Endothelial cell of umbilical vein (primary cell): ENCODE measurements at regions not wholly inside any gene's neighbourhood (a gene's known extent, or its start where the extent isn't known, plus 50 kb on each side); places are given as distances from the start of the nearest gene placed in this dataset.

Source experiments
- BruUV-seq: library from RNA; stranded (reverse); fragments of 400-500 nt; replicated peaks from 2 replicates; lab custom pipeline; 2021; lab: Mats Ljungman, UMichigan
- CTCF ChIA-PET: fragments of 300-600, 350-600 bp; sonication (Branson Sonifier 250); formaldehyde crosslinking; loops from one replicate; lab custom pipeline; 2021; ENCODE audit warnings: antibody characterized with exemption, inconsistent platforms; lab: Charles Lee
- POLR2A ChIA-PET: fragments of 300-600, 350-600 bp; sonication (Branson Sonifier 250); formaldehyde crosslinking; loops from one replicate; lab custom pipeline; 2021; ENCODE audit warnings: antibody characterized with exemption, inconsistent platforms; lab: Charles Lee
- DNase-seq: peaks from one replicate; pipeline ENCODE4 v3.0.0-alpha.2; 2011; ENCODE audit warnings: low read depth, low spot score
- FAIRE-seq: peaks from 2 replicates; lab custom pipeline; 2011; peaks lifted over from hg19 to GRCh38; lab: Jason Lieb, UNC
- H2AFZ ChIP-seq: 2 replicates; pipeline ENCODE4 v1.6.0; 2012; ENCODE audit warnings: low read depth, low read length, control low read depth, inconsistent platforms
- H3K27ac ChIP-seq: 2 replicates; pipeline ENCODE4 v1.5.1; 2011; ENCODE audit warnings: low read depth, mild to moderate bottlenecking, control low read depth, low read length, moderate library complexity; ENCODE audit not compliant: insufficient read depth
- H3K27me3 ChIP-seq, 2 experiments: 2 replicates each; pipeline versions ENCODE4 v1.6.0 to v1.6.1; 2011; ENCODE audit warnings: low read length in 2 of 2, mixed read lengths in 1 of 2; ENCODE audit not compliant: control insufficient read depth in 2 of 2, insufficient read depth in 2 of 2
- H3K36me3 ChIP-seq, 2 experiments: 2 replicates in 1 of 2; 3 replicates in 1 of 2; pipeline ENCODE4 v1.5.1; 2011; ENCODE audit warnings: low read length in 2 of 2, mild to moderate bottlenecking in 1 of 2, moderate library complexity in 1 of 2; ENCODE audit not compliant: control insufficient read depth in 2 of 2, insufficient read depth in 2 of 2; ENCODE audit errors: extremely low read depth in 1 of 2
- H3K4me1 ChIP-seq: 3 replicates; pipeline ENCODE4 v1.5.1; 2011; ENCODE audit warnings: mild to moderate bottlenecking, low read length; ENCODE audit not compliant: control insufficient read depth, insufficient read depth; ENCODE audit errors: extremely low read depth
- H3K4me2 ChIP-seq: 2 replicates; pipeline ENCODE4 v1.6.1; 2011; ENCODE audit warnings: low read length, control low read depth, mixed read lengths; ENCODE audit not compliant: insufficient read depth
- H3K4me3 ChIP-seq, 3 experiments: fragments of 200-600 bp in 1 of 3; sonication (generic), shearing (Covaris generic) in 1 of 3; replicated peaks in 1 of 3; 2 replicates each; pipeline ENCODE4 v1.5.1; 2011 to 2016; ENCODE audit warnings: control low read depth in 3 of 3, low read length in 3 of 3, mild to moderate bottlenecking in 2 of 3, inconsistent platforms in 1 of 3, low read depth in 1 of 3, moderate library complexity in 1 of 3; ENCODE audit not compliant: insufficient read depth in 1 of 3
- H3K79me2 ChIP-seq: 2 replicates; pipeline ENCODE4 v1.6.0; 2012; ENCODE audit warnings: low read length, inconsistent platforms; ENCODE audit not compliant: control insufficient read depth, insufficient read depth
- H3K9ac ChIP-seq: replicated peaks from 2 replicates; pipeline ENCODE3; 2011; ENCODE audit warnings: low read length, control low read depth; ENCODE audit not compliant: insufficient read depth; ENCODE audit errors: extremely low read depth
- H3K9me1 ChIP-seq: replicated peaks from 3 replicates; pipeline ENCODE4 v1.6.0; 2011; ENCODE audit warnings: mild to moderate bottlenecking, low read length; ENCODE audit not compliant: control insufficient read depth, insufficient read depth; ENCODE audit errors: extremely low read depth
- H3K9me3 ChIP-seq: replicated peaks from 2 replicates; pipeline ENCODE4 v1.5.1; 2012; ENCODE audit warnings: low read length, inconsistent platforms; ENCODE audit not compliant: control insufficient read depth, insufficient read depth
- H4K20me1 ChIP-seq: replicated peaks from 2 replicates; pipeline ENCODE3; 2011; ENCODE audit warnings: mild to moderate bottlenecking, low read length; ENCODE audit not compliant: control insufficient read depth, insufficient read depth; ENCODE audit errors: extremely low read depth
- CTCF ChIP-seq, 2 donors: IDR thresholded peaks; 1 replicate in 1 of 2; 2 replicates in 1 of 2; pipeline ENCODE4 v1.5.1; 2011; ENCODE audit warnings: low read length in 2 of 2, mild to moderate bottlenecking in 2 of 2, moderate library complexity in 2 of 2, control low read depth in 1 of 2, inconsistent platforms in 1 of 2, low read depth in 1 of 2; ENCODE audit not compliant: insufficient read depth in 1 of 2; ENCODE audit errors: extremely low read depth in 1 of 2
- EZH2 ChIP-seq: IDR thresholded peaks from 2 replicates; pipeline ENCODE4 v1.6.1; 2012; ENCODE audit warnings: borderline replicate concordance, low read depth, mild to moderate bottlenecking, moderate library complexity, low read length, inconsistent platforms; ENCODE audit not compliant: severe bottlenecking
- FOS ChIP-seq: IDR thresholded peaks from 2 replicates; pipeline ENCODE4 v1.6.1; 2011; ENCODE audit warnings: mild to moderate bottlenecking, low read length, moderate library complexity, borderline replicate concordance; ENCODE audit not compliant: insufficient read depth
- GATA2 ChIP-seq: IDR thresholded peaks from 2 replicates; pipeline ENCODE4 v1.7.0; 2011; ENCODE audit warnings: low read depth, mild to moderate bottlenecking, moderate library complexity, mixed read lengths, low read length; ENCODE audit not compliant: insufficient read length, insufficient read depth
- JUN ChIP-seq: IDR thresholded peaks from 2 replicates; pipeline ENCODE4 v1.6.1; 2011; ENCODE audit warnings: borderline replicate concordance, low read depth; ENCODE audit not compliant: insufficient read length, insufficient read depth
- POLR2A ChIP-seq: IDR thresholded peaks from 2 replicates; pipeline ENCODE4 v1.6.1; 2012; ENCODE audit warnings: low read depth, mild to moderate bottlenecking, control low read depth, low read length
- POLR2AphosphoS5 ChIP-seq: IDR thresholded peaks from 2 replicates; pipeline ENCODE4 v1.6.1; 2012; ENCODE audit warnings: low read depth, mild to moderate bottlenecking, control low read depth, low read length, moderate library complexity; ENCODE audit not compliant: insufficient read depth
- dilution Hi-C: fragments of 300-500 bp; cut with MboI; formaldehyde crosslinking; loops from one replicate; pipeline ENCODE4 v1.15.0; 2019; ENCODE audit warnings: low sequenced_read_pairs; ENCODE audit not compliant: extremely low pct_ligation_motif_present
- intact Hi-C: fragments of 100-400 bp; cut with micrococcal nuclease; formaldehyde crosslinking; loops from one replicate; pipeline ENCODE4 v1.10.0; 2022

GRCh38 chr15:62925875-62926274 lies 116.7 kb upstream of the TPM1 start:
- Histone ChIP-seq H2AFZ (no peak overlapping the region), H3K4me1 (peaks cover 21% of the 10 kb centered on the region), H4K20me1 (no peaks in the 10 kb centered on the region), H3K9me3 (no peaks in the 10 kb centered on the region), H3K9me1 (no peaks in the 10 kb centered on the region), H3K4me2 (no peak overlapping the region), H3K36me3 (no peaks in the 10 kb centered on the region), H3K9ac (no peak overlapping the region), H3K4me3 (no peak overlapping the region), H3K79me2 (no peaks in the 10 kb centered on the region), H3K27ac (no peak overlapping the region), H3K27me3 (no peaks in the 10 kb centered on the region)
- intact Hi-C loops = loop anchor here (10.0 kb wide), 1 partner anchor 141 kb away; no protein-coding TSS in a partner anchor
- ChIA-PET POLR2A (no interaction called here), CTCF (interaction anchor here (0.9 kb wide), 1 partner anchor 13 kb away, joined by 3 read pairs; no protein-coding TSS in a partner anchor)
- TF ChIP-seq POLR2AphosphoS5 (no peak), POLR2A (no peak), GATA2 (no peak), CTCF (IDR thresholded peaks at IDR 0.05; ENCODE audit: extremely low read depth in 1 of 2, insufficient read depth in 1 of 2, low read depth in 1 of 2, low read length in 2 of 2) (no peak), EZH2 (no peak), FOS (no peak), JUN (no peak)
- FAIRE-seq (no peak), DNase-seq (no peak)
- dilution Hi-C loops = no loop called here
- no TSS peak for BruUV-seq
